ENCODE measurements at regions not wholly inside any gene's neighbourhood (a gene's known extent, or its start where the extent isn't known, plus 50 kb on each side); places are given as distances from the start of the nearest gene placed in this dataset.

DNA sequence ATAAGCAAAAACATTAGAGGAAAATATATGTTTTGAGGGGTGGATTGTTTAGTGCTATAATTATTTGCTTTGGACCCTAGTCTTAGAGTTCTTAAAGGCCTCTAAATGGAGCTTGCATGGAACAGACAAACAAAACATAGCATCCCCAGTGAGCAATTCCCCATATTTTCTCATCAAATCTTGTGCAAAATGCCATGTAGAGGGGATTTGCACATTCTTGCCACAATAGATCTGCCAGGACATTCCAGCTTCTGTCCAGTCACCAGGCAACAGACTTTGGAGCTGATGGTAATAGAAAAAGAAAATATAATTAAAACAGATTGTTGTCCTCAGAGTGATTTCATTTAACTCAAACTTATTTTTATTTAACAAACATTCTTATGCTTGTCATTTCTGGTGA is 360.3 kb upstream of the PDGFD start:
- TF ChIP-seq, protein P1, sequence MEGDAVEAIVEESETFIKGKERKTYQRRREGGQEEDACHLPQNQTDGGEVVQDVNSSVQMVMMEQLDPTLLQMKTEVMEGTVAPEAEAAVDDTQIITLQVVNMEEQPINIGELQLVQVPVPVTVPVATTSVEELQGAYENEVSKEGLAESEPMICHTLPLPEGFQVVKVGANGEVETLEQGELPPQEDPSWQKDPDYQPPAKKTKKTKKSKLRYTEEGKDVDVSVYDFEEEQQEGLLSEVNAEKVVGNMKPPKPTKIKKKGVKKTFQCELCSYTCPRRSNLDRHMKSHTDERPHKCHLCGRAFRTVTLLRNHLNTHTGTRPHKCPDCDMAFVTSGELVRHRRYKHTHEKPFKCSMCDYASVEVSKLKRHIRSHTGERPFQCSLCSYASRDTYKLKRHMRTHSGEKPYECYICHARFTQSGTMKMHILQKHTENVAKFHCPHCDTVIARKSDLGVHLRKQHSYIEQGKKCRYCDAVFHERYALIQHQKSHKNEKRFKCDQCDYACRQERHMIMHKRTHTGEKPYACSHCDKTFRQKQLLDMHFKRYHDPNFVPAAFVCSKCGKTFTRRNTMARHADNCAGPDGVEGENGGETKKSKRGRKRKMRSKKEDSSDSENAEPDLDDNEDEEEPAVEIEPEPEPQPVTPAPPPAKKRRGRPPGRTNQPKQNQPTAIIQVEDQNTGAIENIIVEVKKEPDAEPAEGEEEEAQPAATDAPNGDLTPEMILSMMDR (IDR thresholded peaks at IDR 0.05; ENCODE audit: low read depth, low read length, missing control alignments), result no peak
- in situ Hi-C loops (cut with HindIII; ENCODE audit: low pct_ligation_motif_present, low sequenced_read_pairs), result no loop called here
- Histone ChIP-seq H3K4me3 (ENCODE audit: low read depth, low read length) (no peak overlapping the region), H3K27ac (no peak overlapping the region), H3K36me3 (replicated peaks) (no peaks in the 10 kb centered on the region), H3K27me3 (replicated peaks) (no peaks in the 10 kb centered on the region)
- no peak for DNase-seq

DNA sequence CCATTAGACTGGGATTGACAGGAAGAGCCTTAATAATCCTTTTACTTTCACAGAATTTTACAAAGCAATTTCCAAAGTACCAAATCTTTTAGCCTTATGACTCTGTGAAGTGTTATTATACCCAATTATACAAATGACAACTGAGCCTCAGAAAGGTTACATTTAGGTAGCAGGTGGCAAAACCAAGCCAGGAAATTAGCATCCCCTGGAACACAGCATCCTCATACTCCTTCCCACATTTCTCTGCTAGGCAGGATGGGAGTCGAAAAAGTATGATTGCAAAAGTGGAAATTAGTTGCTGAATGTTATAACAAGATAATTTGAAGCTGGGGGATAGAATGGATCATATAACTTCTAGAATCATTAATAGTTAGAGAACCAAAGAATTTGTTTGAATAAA is 359.7 kb upstream of the PDGFD start:
- DNase-seq, result no peak
- in situ Hi-C loops (cut with HindIII; ENCODE audit: low pct_ligation_motif_present, low sequenced_read_pairs), result no loop called here
- TF ChIP-seq, protein P1 (IDR thresholded peaks at IDR 0.05; ENCODE audit: low read depth, low read length, missing control alignments), result no peak
- Histone ChIP-seq H3K27me3 (replicated peaks) (no peaks in the 10 kb centered on the region), H3K27ac (no peak overlapping the region), H3K4me3 (ENCODE audit: low read depth, low read length) (no peak overlapping the region), H3K36me3 (replicated peaks) (no peaks in the 10 kb centered on the region)

DNA sequence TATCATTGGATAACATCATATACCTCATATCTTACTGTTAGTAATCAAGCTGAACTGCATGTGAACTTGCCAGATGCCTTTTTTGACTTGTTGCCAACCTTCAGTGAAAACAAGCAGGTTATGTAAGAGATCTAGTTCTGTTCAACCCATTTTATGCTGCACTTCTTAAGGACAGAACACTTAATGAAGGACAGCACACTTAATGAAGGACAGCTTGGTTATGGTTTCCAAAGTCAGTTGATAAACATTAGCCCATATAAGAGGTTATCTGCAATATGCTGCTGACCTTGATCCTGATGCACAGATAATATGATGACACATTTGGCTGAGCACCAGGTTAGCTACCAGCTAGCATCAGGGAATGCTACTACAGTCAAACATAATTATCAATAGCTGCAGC is 358.7 kb upstream of the PDGFD start:
- TF ChIP-seq, protein P1 (IDR thresholded peaks at IDR 0.05; ENCODE audit: low read depth, low read length, missing control alignments), result no peak
- Histone ChIP-seq H3K27me3 (replicated peaks) (no peaks in the 10 kb centered on the region), H3K27ac (no peak overlapping the region), H3K4me3 (ENCODE audit: low read depth, low read length) (no peak overlapping the region), H3K36me3 (replicated peaks) (no peaks in the 10 kb centered on the region)
- in situ Hi-C loops (cut with HindIII; ENCODE audit: low pct_ligation_motif_present, low sequenced_read_pairs), result no loop called here
- peak; percentile 20 for DNase-seq

DNA sequence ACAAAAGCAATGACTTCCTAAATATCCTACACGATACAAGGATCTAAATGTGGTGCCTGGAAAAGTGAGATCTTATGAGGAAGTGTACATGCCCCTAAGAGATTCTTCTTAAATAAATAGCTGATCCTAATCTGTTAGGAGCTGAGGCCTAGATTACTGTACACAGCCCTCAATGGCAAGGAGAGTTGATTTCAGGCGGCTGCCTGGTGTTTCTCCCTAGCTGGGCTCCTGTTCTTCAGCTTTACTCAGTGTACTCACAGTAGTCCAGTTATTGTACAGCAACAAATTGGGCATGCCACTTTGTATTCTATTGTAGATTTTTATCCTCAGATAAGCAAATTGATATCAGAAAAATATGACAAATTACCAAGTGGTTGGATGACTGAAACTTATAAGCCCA is 358.2 kb upstream of the PDGFD start:
- TF ChIP-seq, protein P1 (IDR thresholded peaks at IDR 0.05; ENCODE audit: low read depth, low read length, missing control alignments), result no peak
- in situ Hi-C loops (cut with HindIII; ENCODE audit: low pct_ligation_motif_present, low sequenced_read_pairs), result no loop called here
- Histone ChIP-seq H3K27ac (no peak overlapping the region), H3K36me3 (replicated peaks) (no peaks in the 10 kb centered on the region), H3K4me3 (ENCODE audit: low read depth, low read length) (no peak overlapping the region), H3K27me3 (replicated peaks) (no peaks in the 10 kb centered on the region)
- no peak for DNase-seq

DNA sequence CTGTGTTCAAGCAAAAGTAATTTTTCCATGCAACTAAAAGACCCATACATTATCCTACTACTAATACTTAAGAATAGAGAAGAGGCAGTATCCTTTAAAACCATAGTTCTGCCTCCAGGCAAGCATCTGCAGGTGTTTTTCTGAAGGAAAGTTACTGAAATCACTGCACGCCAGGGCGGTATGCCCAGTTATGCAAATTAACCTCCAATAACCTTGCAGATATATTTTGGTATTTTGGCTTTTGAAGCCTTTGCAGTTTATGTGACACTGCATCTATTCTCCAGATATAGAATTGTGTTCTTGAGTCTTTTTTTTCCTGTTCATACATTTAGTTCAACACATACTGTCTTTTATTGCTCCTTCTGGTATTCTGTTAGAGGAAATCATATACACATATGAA is 346.2 kb upstream of the PDGFD start:
- Histone ChIP-seq H3K27me3 (replicated peaks) (no peaks in the 10 kb centered on the region), H3K4me3 (ENCODE audit: low read depth, low read length) (no peak overlapping the region), H3K36me3 (replicated peaks) (no peaks in the 10 kb centered on the region), H3K27ac (no peak overlapping the region)
- in situ Hi-C loops (cut with HindIII; ENCODE audit: low pct_ligation_motif_present, low sequenced_read_pairs), result no loop called here
- no peak for DNase-seq
- TF ChIP-seq, protein P1 (IDR thresholded peaks at IDR 0.05; ENCODE audit: low read depth, low read length, missing control alignments), result no peak

DNA sequence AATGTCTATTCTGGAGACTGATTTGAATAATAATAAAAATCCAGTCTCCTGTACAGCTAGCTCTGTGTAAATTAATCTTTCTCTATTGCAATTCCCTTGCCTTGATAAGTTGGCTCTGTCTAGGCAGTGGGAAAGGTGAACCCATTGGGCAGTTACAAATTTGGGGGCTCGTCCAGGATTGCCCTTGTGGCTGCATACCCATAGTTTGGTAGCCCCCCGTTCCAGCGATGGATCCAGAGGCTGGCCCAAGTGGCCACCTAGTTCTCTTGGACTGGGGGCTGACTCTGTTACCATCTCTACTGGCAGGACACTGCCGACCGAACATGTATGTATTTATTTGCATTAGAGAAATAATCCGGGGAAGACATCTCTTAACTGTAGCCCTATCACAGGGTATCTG is 326.2 kb upstream of the PDGFD start:
- no peak for DNase-seq
- H3K27me3 ChIP-seq (replicated peaks), result no peaks in the 10 kb centered on the region
- in situ Hi-C loops (cut with HindIII; ENCODE audit: low pct_ligation_motif_present, low sequenced_read_pairs), result no loop called here
- no peak overlapping the region for H3K4me3 ChIP-seq (ENCODE audit: low read depth, low read length)
- H3K27ac ChIP-seq, result no peak overlapping the region
- TF ChIP-seq, protein P1 (IDR thresholded peaks at IDR 0.05; ENCODE audit: low read depth, low read length, missing control alignments), result no peak
- H3K36me3 ChIP-seq (replicated peaks), result no peaks in the 10 kb centered on the region
